Astrocyte of the spinal cord (primary cell): ENCODE measurements at regions not wholly inside any gene's neighbourhood (a gene's known extent, or its start where the extent isn't known, plus 50 kb on each side); places are given as distances from the start of the nearest gene placed in this dataset.

Experiments used
- DNase-seq: peaks from one replicate; pipeline ENCODE4 v3.0.0; 2011; ENCODE audit warnings: low read depth, low spot score
- H3K4me3 ChIP-seq: 2 replicates; pipeline ENCODE4 v1.5.1; 2011; ENCODE audit warnings: low read depth, mild to moderate bottlenecking, low read length, moderate library complexity
- CTCF ChIP-seq: IDR thresholded peaks from 2 replicates; pipeline ENCODE4 v1.5.1; 2012; ENCODE audit warnings: low read depth, mild to moderate bottlenecking, low read length, inconsistent platforms
- in situ Hi-C: cut with HindIII; loops from 2 replicates; pipeline ENCODE4 v1.10.0; 2017; ENCODE audit warnings: low sequenced_read_pairs

GRCh38 chr12:78759367-78759766, 105.2 kb upstream of the SYT1 start:
- in situ Hi-C loops, result no loop called here
- TF ChIP-seq CTCF, result no peak
- peak; percentile 38 for DNase-seq

GRCh38 chr12:78760906-78761305, 103.7 kb upstream of the SYT1 start:
- H3K4me3 ChIP-seq, result no peak overlapping the region
- in situ Hi-C loops, result no loop called here
- no peak for DNase-seq
- no peak for TF ChIP-seq CTCF

More at GRCh38 chr12:78759367-78759766, 105.2 kb upstream of the SYT1 start:
- no peak overlapping the region for H3K4me3 ChIP-seq

- in situ Hi-C loops, result no loop called here
- no peak for TF ChIP-seq CTCF
- no peak for DNase-seq
- no peak overlapping the region for H3K4me3 ChIP-seq
Observed at GRCh38 chr12:78764913-78765312, 99.7 kb upstream of the SYT1 start.

- no peak overlapping the region for H3K4me3 ChIP-seq
- no peak for TF ChIP-seq CTCF
- DNase-seq, result no peak
- in situ Hi-C loops, result no loop called here
Observed at GRCh38 chr12:78767264-78767981, 97.2 kb upstream of the SYT1 start.

GRCh38 chr12:78778339-78778738, 86.2 kb upstream of the SYT1 start:
- no peak for DNase-seq
- in situ Hi-C loops, result no loop called here
- no peak overlapping the region for H3K4me3 ChIP-seq
- TF ChIP-seq CTCF, result no peak

GRCh38 chr12:78787576-78787975, 77.0 kb upstream of the SYT1 start:
- in situ Hi-C loops, result no loop called here
- DNase-seq, result no peak
- no peak overlapping the region for H3K4me3 ChIP-seq
- TF ChIP-seq CTCF, result no peak
